ENCODE measurements at regions not wholly inside any gene's neighbourhood (a gene's known extent, or its start where the extent isn't known, plus 50 kb on each side); places are given as distances from the start of the nearest gene placed in this dataset.
"Not testable (repeated sequence)": the region's sequence is repeated elsewhere in the genome, so short reads cannot be mapped to it uniquely, and the experiment has no call there.

GRCh38 chr16:60949800-60950199 is 1086.4 kb downstream of the CDH8 start:
- DNase-seq, result no peak

- DNase-seq, result no peak
Observed at GRCh38 chr16:60945225-60945624, 1091.0 kb downstream of the CDH8 start.

- DNase-seq, result not testable (repeated sequence)
Observed at GRCh38 chr16:60936189-60936588, 1100.0 kb downstream of the CDH8 start.

- DNase-seq, result no peak
Observed at GRCh38 chr16:60932600-60932999, 1103.6 kb downstream of the CDH8 start.

- DNase-seq, result no peak
Observed at GRCh38 chr16:60930291-60930690, 1105.9 kb downstream of the CDH8 start.

GRCh38 chr16:60922920-60923319 is 1113.3 kb downstream of the CDH8 start:
- DNase-seq, result no peak

- no peak for DNase-seq
Observed at GRCh38 chr16:60914334-60914733, 1121.9 kb downstream of the CDH8 start.

GRCh38 chr16:60907645-60908044 is 1128.6 kb downstream of the CDH8 start:
- DNase-seq, result no peak

GRCh38 chr16:60905811-60906210 is 1130.4 kb downstream of the CDH8 start:
- DNase-seq, result no peak

- DNase-seq, result no peak
Observed at GRCh38 chr16:60902114-60902513, 1134.1 kb downstream of the CDH8 start.

GRCh38 chr16:60882816-60883215 is 1153.4 kb downstream of the CDH8 start:
- DNase-seq, result no peak

GRCh38 chr16:60852635-60853034 is 1183.6 kb downstream of the CDH8 start:
- no peak for DNase-seq

GRCh38 chr16:60821661-60822060 is 1214.6 kb downstream of the CDH8 start:
- DNase-seq, result no peak

GRCh38 chr16:60820361-60820760 is 1215.9 kb downstream of the CDH8 start:
- DNase-seq, result no peak

GRCh38 chr16:60818465-60818864 is 1217.8 kb downstream of the CDH8 start:
- DNase-seq, result no peak

- DNase-seq, result no peak
Observed at GRCh38 chr16:60816461-60816860, 1219.8 kb downstream of the CDH8 start.

GRCh38 chr16:60815865-60816264 is 1220.4 kb downstream of the CDH8 start:
- DNase-seq, result no peak

- no peak for DNase-seq
Observed at GRCh38 chr16:60815033-60815432, 1221.2 kb downstream of the CDH8 start.

GRCh38 chr16:60811657-60812056 is 1224.6 kb downstream of the CDH8 start:
- DNase-seq, result no peak

GRCh38 chr16:60811051-60811608 is 1225.1 kb downstream of the CDH8 start:
- no peak for DNase-seq

GRCh38 chr16:60810250-60810649 is 1226.0 kb downstream of the CDH8 start:
- DNase-seq, result no peak

- no peak for DNase-seq
Observed at GRCh38 chr16:60792437-60792836, 1243.8 kb downstream of the CDH8 start.

GRCh38 chr16:60788631-60789030 is 1247.6 kb downstream of the CDH8 start:
- no peak for DNase-seq

- no peak for DNase-seq
Observed at GRCh38 chr16:60776281-60776680, 1260.0 kb downstream of the CDH8 start.

GRCh38 chr16:60771138-60771537 is 1265.1 kb downstream of the CDH8 start:
- no peak for DNase-seq

GRCh38 chr16:60770384-60770783 is 1265.9 kb downstream of the CDH8 start:
- not testable (repeated sequence) for DNase-seq
